ENCODE measurements at regions not wholly inside any gene's neighbourhood (a gene's known extent, or its start where the extent isn't known, plus 50 kb on each side); places are given as distances from the start of the nearest gene placed in this dataset.

DNA sequence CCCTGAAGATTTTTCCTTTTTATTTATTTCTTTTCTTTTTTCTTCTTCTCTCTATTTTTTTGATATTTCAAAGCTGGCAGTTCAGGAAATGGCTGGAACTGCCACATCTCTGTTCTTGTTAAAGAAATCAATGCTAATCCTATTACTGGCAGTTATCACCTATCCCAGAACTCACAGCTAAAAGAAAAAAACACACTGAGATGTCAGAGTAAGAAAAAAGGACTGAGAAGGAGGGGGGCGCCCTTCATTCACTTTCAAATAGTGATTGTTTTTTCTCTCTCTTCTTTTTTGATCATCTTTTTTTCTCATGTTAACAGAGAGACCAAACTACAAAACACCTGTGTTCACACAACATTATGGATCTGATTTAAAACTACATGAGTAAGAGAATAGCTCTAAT, 337.1 kb downstream of the IL20RB start (continued):
- TF ChIP-seq, protein P1, sequence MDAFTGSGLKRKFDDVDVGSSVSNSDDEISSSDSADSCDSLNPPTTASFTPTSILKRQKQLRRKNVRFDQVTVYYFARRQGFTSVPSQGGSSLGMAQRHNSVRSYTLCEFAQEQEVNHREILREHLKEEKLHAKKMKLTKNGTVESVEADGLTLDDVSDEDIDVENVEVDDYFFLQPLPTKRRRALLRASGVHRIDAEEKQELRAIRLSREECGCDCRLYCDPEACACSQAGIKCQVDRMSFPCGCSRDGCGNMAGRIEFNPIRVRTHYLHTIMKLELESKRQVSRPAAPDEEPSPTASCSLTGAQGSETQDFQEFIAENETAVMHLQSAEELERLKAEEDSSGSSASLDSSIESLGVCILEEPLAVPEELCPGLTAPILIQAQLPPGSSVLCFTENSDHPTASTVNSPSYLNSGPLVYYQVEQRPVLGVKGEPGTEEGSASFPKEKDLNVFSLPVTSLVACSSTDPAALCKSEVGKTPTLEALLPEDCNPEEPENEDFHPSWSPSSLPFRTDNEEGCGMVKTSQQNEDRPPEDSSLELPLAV (CRISPR knock-in tag; conservative IDR thresholded peaks at IDR 0.05; ENCODE audit: low read depth) = no peak
- TF ChIP-seq, protein P2, sequence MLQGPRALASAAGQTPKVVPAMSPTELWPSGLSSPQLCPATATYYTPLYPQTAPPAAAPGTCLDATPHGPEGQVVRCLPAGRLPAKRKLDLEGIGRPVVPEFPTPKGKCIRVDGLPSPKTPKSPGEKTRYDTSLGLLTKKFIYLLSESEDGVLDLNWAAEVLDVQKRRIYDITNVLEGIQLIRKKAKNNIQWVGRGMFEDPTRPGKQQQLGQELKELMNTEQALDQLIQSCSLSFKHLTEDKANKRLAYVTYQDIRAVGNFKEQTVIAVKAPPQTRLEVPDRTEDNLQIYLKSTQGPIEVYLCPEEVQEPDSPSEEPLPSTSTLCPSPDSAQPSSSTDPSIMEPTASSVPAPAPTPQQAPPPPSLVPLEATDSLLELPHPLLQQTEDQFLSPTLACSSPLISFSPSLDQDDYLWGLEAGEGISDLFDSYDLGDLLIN (CRISPR knock-in tag; IDR thresholded peaks at IDR 0.05; ENCODE audit: borderline replicate concordance) = no peak
- TF ChIP-seq ZNF879 (CRISPR knock-in tag; IDR thresholded peaks at IDR 0.05) = no peak
- TF ChIP-seq ZNF264 (CRISPR knock-in tag; IDR thresholded peaks at IDR 0.05) = no peak
- no peak for TF ChIP-seq ZNF784 (CRISPR knock-in tag; IDR thresholded peaks at IDR 0.05; ENCODE audit: borderline replicate concordance)
- TF ChIP-seq ZNF414 (CRISPR knock-in tag; IDR thresholded peaks at IDR 0.05) = no peak
- TF ChIP-seq FOXC1 (CRISPR knock-in tag; IDR thresholded peaks at IDR 0.05; ENCODE audit: borderline replicate concordance) = no peak
- TF ChIP-seq TFE3 (CRISPR knock-in tag; IDR thresholded peaks at IDR 0.05) = no peak
- TF ChIP-seq ZBTB26 (CRISPR knock-in tag; IDR thresholded peaks at IDR 0.05; ENCODE audit: borderline replicate concordance) = no peak
- TF ChIP-seq BORCS8-MEF2B (CRISPR knock-in tag; IDR thresholded peaks at IDR 0.05) = no peak
- no peak for TF ChIP-seq TIGD3 (CRISPR knock-in tag; IDR thresholded peaks at IDR 0.05; ENCODE audit: borderline replicate concordance)

All from HepG2 (cell line).